ENCODE measurements at regions not wholly inside any gene's neighbourhood (a gene's known extent, or its start where the extent isn't known, plus 50 kb on each side); places are given as distances from the start of the nearest gene placed in this dataset.

- H3K4me3 ChIP-seq (ENCODE audit: low read depth, low read length) = no peak overlapping the region
- TF ChIP-seq, protein P1, sequence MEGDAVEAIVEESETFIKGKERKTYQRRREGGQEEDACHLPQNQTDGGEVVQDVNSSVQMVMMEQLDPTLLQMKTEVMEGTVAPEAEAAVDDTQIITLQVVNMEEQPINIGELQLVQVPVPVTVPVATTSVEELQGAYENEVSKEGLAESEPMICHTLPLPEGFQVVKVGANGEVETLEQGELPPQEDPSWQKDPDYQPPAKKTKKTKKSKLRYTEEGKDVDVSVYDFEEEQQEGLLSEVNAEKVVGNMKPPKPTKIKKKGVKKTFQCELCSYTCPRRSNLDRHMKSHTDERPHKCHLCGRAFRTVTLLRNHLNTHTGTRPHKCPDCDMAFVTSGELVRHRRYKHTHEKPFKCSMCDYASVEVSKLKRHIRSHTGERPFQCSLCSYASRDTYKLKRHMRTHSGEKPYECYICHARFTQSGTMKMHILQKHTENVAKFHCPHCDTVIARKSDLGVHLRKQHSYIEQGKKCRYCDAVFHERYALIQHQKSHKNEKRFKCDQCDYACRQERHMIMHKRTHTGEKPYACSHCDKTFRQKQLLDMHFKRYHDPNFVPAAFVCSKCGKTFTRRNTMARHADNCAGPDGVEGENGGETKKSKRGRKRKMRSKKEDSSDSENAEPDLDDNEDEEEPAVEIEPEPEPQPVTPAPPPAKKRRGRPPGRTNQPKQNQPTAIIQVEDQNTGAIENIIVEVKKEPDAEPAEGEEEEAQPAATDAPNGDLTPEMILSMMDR (IDR thresholded peaks at IDR 0.05; ENCODE audit: control insufficient read depth, extremely low read depth, insufficient read depth) = no peak
- no peak for DNase-seq (ENCODE audit: low read depth)
Observed at GRCh38 chr6:74925683-74926082, 280.2 kb downstream of the COL12A1 start.

DNA sequence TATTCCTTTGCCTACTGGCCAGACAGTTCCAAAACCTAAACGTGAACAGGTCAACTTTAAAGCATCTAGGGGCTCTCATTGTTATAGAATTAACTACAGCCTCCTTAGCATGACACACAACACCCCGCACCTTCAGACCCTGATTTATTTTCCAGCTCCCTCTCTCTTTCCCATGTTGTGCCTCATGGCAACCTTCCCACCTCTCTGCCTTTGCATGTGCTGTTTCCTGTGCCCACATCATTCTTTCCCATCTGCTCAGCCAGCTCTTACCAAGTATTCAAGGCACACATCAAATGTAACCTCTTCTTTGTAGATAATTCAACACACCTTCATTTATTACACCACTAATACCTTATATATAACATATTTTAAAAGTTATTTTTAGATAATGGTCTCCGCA is 291.0 kb downstream of the COL12A1 start:
- TF ChIP-seq, protein P1 (IDR thresholded peaks at IDR 0.05; ENCODE audit: control insufficient read depth, extremely low read depth, insufficient read depth) = no peak
- no peak overlapping the region for H3K4me3 ChIP-seq (ENCODE audit: low read depth, low read length)
- DNase-seq (ENCODE audit: low read depth) = no peak

DNA sequence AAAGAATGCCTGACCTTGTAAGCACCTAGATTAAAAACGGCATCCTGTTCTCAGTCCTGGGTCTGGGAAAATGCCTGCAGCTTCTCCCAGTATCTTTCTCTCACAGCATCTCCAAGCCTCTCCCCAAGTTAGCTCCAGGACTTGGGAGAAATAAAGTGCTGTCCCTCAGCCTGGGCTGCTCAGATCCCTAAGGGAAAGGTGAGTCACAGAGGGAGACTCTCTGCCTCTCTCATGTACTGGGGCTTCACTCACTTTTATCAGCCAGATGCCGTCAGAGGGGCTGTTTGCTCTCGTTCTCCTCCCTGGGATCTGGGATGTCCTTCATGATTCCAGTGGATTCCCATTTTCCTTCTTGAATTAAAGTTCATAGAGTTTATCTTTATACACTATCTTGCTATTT is 293.6 kb downstream of the COL12A1 start:
- DNase-seq (ENCODE audit: low read depth) = no peak
- TF ChIP-seq, protein P1 (IDR thresholded peaks at IDR 0.05; ENCODE audit: control insufficient read depth, extremely low read depth, insufficient read depth) = no peak
- H3K4me3 ChIP-seq (ENCODE audit: low read depth, low read length) = no peak overlapping the region

DNA sequence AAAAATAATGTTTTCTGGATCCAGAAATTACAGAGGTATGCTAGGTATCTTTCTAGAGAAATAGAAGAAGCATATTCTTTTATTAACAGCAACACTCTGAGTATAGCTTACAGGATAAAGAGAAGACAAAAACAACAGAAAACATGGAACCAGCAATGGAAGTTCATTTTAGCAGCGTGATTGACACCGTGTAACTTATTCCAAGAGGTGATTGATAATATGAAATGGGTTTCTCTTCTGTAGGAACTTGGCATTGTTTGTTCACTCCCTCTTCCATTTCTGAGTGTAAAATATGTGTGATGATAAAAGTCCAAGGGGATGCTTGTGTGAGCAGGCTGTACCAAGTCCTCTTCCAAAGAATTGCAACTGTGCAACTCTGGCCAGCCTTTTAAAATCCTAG is 303.0 kb downstream of the COL12A1 start:
- TF ChIP-seq, protein P1 (IDR thresholded peaks at IDR 0.05; ENCODE audit: control insufficient read depth, extremely low read depth, insufficient read depth) = no peak
- H3K4me3 ChIP-seq (ENCODE audit: low read depth, low read length) = no peak overlapping the region
- DNase-seq (ENCODE audit: low read depth) = no peak

DNA sequence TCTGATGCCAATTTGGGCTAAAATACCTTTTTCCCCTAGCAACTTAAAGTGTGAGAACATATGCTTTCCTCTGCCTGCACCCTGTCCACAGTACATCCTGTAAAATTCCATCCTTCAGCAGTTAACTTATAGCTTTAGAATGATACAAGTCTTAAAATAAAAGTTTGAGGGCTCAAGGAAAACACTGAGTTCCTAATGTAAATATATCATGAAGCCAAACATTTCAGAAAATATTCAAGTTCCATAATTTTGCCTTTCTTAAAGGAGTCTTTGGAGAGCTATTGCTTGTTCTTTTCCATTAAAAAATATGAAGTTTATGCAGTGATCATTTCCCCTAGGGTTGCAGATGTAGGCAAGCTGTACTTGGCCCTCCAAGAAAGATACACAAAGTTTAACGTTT is 303.8 kb downstream of the COL12A1 start:
- DNase-seq (ENCODE audit: low read depth) = no peak
- H3K4me3 ChIP-seq (ENCODE audit: low read depth, low read length) = no peak overlapping the region
- TF ChIP-seq, protein P1 (IDR thresholded peaks at IDR 0.05; ENCODE audit: control insufficient read depth, extremely low read depth, insufficient read depth) = no peak

GRCh38 chr6:74901576-74901975 is 304.3 kb downstream of the COL12A1 start:
- TF ChIP-seq, protein P1 (IDR thresholded peaks at IDR 0.05; ENCODE audit: control insufficient read depth, extremely low read depth, insufficient read depth) = no peak
- DNase-seq (ENCODE audit: low read depth) = no peak
- no peak overlapping the region for H3K4me3 ChIP-seq (ENCODE audit: low read depth, low read length)

- no peak overlapping the region for H3K4me3 ChIP-seq (ENCODE audit: low read depth, low read length)
- TF ChIP-seq, protein P1 (IDR thresholded peaks at IDR 0.05; ENCODE audit: control insufficient read depth, extremely low read depth, insufficient read depth) = peak; percentile 29; the same call in 1 of the 2 replicates
- peak; percentile 6 for DNase-seq (ENCODE audit: low read depth)
Observed at GRCh38 chr6:74899416-74899815, 306.4 kb downstream of the COL12A1 start.
